GM12891 (cell line): ENCODE measurements at regions not wholly inside any gene's neighbourhood (a gene's known extent, or its start where the extent isn't known, plus 50 kb on each side); places are given as distances from the start of the nearest gene placed in this dataset.

ENCODE experiments used
- PAX5 ChIP-seq: IDR thresholded peaks from 2 replicates; pipeline ENCODE4 v1.6.1; 2011; ENCODE audit warnings: low read length, moderate library complexity, mild to moderate bottlenecking; ENCODE audit not compliant: insufficient read depth, severe bottlenecking
- POLR2A ChIP-seq: IDR thresholded peaks from 2 replicates; pipeline ENCODE4 v1.6.1; 2011; ENCODE audit warnings: low read depth, low read length, control low read depth
- POLR2AphosphoS5 ChIP-seq: IDR thresholded peaks from 2 replicates; pipeline ENCODE4 v1.6.1; 2011; ENCODE audit warnings: low read depth, low read length, control low read depth
- TAF1 ChIP-seq: IDR thresholded peaks from 2 replicates; pipeline ENCODE4 v1.6.1; 2011; ENCODE audit warnings: low read depth, low read length, control low read depth

- TF ChIP-seq POLR2A: no peak
- no peak for TF ChIP-seq TAF1
- TF ChIP-seq PAX5: no peak
- no peak for TF ChIP-seq POLR2AphosphoS5
These were observed 505.5 kb downstream of the CDH8 start for GRCh38 chr16:61530697-61531096.
